Progenitor cell of endocrine pancreas (in vitro differentiated cells): ENCODE measurements at regions not wholly inside any gene's neighbourhood (a gene's known extent, or its start where the extent isn't known, plus 50 kb on each side); places are given as distances from the start of the nearest gene placed in this dataset.
A peak's percentile ranks its signal among the peaks of the same experiment; 100 is the strongest.
"Not testable (repeated sequence)": the region's sequence is repeated elsewhere in the genome, so short reads cannot be mapped to it uniquely, and the experiment has no call there.

Source experiments
- DNase-seq: peaks from one replicate; pipeline ENCODE4 v3.0.0; 2021; ENCODE audit warnings: low spot score; ENCODE audit not compliant: unreplicated experiment
- H3K27ac Mint-ChIP-seq: 2 replicates; pipeline ENCODE4 v1.8.0; 2021; ENCODE audit warnings: mild to moderate bottlenecking, moderate library complexity, mixed read lengths
- H3K27me3 Mint-ChIP-seq: 2 replicates; pipeline ENCODE4 v1.8.0; 2021; ENCODE audit warnings: mixed read lengths
- H3K36me3 Mint-ChIP-seq: 2 replicates; pipeline ENCODE4 v1.8.0; 2022; ENCODE audit warnings: mixed read lengths; ENCODE audit not compliant: insufficient read depth
- H3K4me1 Mint-ChIP-seq: 2 replicates; pipeline ENCODE4 v1.8.0; 2021; ENCODE audit warnings: low read depth, mixed read lengths
- H3K4me3 Mint-ChIP-seq: 2 replicates; pipeline ENCODE4 v1.8.0; 2021; ENCODE audit warnings: low read depth, mild to moderate bottlenecking, moderate library complexity, mixed read lengths
- H3K9me3 Mint-ChIP-seq: 2 replicates; pipeline ENCODE4 v1.8.0; 2021; ENCODE audit warnings: low read depth, mixed read lengths
- TF ChIP-seq, protein P1 (sequence below): fragments of 200-600 bp; sonication (generic); IDR thresholded peaks from one replicate; pipeline ENCODE4 v1.5.0; 2021; ENCODE audit warnings: antibody characterized with exemption, mild to moderate bottlenecking; ENCODE audit not compliant: unreplicated experiment

DNA sequence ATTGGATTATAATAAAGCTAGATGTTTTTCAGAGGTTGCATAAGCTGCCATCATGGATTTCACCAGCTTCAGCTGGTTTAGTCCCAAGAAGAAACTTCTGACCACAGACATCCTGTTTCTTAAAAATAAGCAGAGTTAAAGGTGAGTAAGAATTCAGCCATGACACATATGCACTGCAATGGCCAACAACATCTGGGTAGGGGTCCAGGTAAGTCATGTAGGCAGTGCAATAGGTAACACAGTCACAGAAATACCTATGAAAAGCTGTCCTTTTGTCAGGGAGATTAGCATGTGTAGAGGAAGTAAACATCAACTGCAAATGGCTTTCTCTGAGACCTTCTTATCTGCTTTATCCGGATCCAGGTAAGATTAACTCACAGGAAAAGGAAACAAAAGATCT lies 85.6 kb downstream of the PPIAL4G start:
- H3K9me3 Mint-ChIP-seq, DNase-seq, H3K27me3 Mint-ChIP-seq, H3K27ac Mint-ChIP-seq, H3K4me3 Mint-ChIP-seq, H3K36me3 Mint-ChIP-seq: not testable (repeated sequence)
- H3K4me1 Mint-ChIP-seq, result peaks cover 14% of the 10 kb centered on the region

DNA sequence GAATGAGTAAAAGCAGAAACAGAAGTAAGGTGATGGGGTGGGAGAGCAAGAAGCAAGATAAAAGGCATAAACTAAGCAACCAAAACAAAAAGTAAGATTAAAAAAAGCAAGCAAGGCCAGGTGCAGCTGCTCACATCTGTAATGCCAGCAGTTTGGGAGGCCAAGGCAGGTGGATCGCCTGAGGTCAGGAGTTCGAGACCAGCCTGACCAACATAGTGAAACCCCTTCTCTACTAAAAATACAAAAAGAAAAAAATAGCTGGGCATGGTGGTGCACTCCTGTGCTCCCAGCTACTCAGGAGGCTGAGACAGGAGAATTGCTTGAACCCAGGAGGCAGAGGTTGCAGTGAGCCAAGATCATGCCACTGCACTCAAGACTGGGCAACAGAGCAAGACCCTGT lies 90.6 kb downstream of the PPIAL4G start:
- H3K4me3 Mint-ChIP-seq, H3K4me1 Mint-ChIP-seq, H3K27ac Mint-ChIP-seq, H3K9me3 Mint-ChIP-seq, H3K27me3 Mint-ChIP-seq, H3K36me3 Mint-ChIP-seq, DNase-seq: not testable (repeated sequence)

DNA sequence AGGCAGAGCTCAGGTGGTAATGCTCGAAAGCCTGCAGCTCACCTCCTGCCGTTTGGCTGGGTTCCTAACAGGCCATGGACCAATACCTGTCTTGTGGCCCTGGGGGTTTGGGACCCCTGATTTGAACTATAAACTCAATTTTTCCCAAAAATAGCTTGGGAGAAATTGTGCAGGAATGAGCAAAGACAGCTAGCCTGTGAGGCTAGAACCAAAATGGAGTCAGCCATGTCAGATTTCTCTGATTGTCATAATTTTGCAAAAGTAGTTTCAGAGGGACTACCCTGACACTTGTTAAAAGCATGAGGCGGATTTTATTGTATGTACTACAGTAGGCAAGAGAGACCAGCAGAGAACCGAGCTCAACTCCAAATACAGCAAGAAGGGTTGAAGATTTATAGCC lies 91.8 kb downstream of the PPIAL4G start:
- H3K27me3 Mint-ChIP-seq, result peaks cover 13% of the 10 kb centered on the region
- DNase-seq, H3K36me3 Mint-ChIP-seq, H3K4me3 Mint-ChIP-seq, H3K4me1 Mint-ChIP-seq, H3K9me3 Mint-ChIP-seq, H3K27ac Mint-ChIP-seq: not testable (repeated sequence)

DNA sequence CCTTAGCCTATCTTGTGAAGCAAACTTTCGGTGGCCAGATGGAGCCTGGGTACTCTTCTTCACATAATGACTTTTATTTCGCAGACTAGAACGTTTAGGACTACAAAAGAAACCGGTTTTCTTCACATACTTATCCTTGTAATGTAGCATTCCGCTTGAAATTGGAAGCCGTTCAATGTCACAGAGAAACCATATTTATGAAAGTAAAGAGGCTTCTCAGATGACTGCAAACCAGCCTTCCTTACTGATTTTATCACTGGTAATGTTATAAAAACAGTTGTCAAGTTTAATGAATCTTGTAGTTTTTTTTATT lies 94.1 kb downstream of the PPIAL4G start:
- H3K27me3 Mint-ChIP-seq, result peaks cover 14% of the 10 kb centered on the region
- H3K4me3 Mint-ChIP-seq, result peak overlapping the region; percentile 82
- H3K9me3 Mint-ChIP-seq, result no peaks in the 10 kb centered on the region
- peak overlapping the region; percentile 98 for H3K27ac Mint-ChIP-seq
- H3K4me1 Mint-ChIP-seq, result peaks cover 5% of the 10 kb centered on the region
- DNase-seq, result no peak
- TF ChIP-seq, protein P1, sequence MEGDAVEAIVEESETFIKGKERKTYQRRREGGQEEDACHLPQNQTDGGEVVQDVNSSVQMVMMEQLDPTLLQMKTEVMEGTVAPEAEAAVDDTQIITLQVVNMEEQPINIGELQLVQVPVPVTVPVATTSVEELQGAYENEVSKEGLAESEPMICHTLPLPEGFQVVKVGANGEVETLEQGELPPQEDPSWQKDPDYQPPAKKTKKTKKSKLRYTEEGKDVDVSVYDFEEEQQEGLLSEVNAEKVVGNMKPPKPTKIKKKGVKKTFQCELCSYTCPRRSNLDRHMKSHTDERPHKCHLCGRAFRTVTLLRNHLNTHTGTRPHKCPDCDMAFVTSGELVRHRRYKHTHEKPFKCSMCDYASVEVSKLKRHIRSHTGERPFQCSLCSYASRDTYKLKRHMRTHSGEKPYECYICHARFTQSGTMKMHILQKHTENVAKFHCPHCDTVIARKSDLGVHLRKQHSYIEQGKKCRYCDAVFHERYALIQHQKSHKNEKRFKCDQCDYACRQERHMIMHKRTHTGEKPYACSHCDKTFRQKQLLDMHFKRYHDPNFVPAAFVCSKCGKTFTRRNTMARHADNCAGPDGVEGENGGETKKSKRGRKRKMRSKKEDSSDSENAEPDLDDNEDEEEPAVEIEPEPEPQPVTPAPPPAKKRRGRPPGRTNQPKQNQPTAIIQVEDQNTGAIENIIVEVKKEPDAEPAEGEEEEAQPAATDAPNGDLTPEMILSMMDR, result no peak
- H3K36me3 Mint-ChIP-seq, result no peaks in the 10 kb centered on the region

DNA sequence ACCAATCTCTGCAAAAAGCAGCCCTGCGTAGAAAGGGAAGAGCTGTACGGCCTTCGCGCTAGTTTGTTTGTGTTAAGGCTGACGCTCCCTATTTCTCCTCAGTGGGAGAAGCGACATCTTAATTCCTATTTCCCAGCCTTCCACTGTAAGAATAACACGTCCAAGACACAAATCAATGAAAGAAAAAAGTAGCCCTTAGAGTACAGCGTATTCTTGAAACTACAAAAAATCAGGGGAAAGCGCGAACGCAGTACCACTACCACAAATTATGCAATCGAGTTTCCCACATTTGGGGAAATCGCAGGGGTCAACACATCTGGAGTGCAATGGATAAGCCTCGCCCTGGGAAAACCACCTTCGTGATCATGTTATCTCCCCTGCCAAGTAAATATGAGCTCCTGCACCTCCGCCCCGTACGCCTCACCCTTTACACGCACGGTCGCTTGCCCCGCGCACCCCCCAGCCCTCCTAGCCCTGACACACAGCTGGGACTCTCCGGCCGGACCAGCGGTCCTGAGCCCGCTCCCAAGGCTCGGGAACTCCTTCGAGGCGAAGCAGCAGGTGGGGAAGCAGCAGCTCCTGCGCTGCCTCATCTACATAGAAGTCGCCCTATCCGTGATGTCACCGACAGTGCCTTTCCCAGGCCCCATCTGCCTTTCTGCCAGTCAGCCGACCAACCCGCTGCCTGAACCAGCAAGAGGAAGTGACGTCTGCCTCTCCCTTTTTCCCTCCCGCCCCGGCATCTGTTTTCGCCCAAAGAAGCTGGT lies 94.7 kb downstream of the PPIAL4G start:
- peak; percentile 46 for DNase-seq
- peak overlapping the region; percentile 98 for H3K27ac Mint-ChIP-seq
- peaks cover 14% of the 10 kb centered on the region for H3K27me3 Mint-ChIP-seq
- no peaks in the 10 kb centered on the region for H3K9me3 Mint-ChIP-seq
- TF ChIP-seq, protein P1, result no peak
- H3K36me3 Mint-ChIP-seq, result no peaks in the 10 kb centered on the region
- H3K4me1 Mint-ChIP-seq, result peaks cover 5% of the 10 kb centered on the region
- peak overlapping the region; percentile 82 for H3K4me3 Mint-ChIP-seq

DNA sequence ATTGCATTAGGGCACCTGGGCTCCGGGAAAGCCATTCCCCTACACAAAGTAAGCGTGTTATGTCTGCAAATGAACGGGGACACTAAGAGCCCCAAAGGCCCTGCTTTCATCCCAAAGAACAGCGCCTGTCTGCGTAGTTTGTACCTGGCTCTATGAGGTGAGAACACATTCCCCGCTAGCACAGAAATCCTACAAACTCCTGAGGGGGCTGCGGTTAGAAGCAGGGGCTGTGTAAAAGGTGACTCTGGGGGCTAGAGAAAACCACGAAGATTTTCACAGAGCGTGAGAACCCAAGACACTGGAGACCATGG lies 95.2 kb downstream of the PPIAL4G start:
- not testable (repeated sequence) for DNase-seq, H3K4me1 Mint-ChIP-seq, H3K36me3 Mint-ChIP-seq, H3K9me3 Mint-ChIP-seq
- H3K4me3 Mint-ChIP-seq, result peak overlapping the region; percentile 82
- peaks cover 16% of the 10 kb centered on the region for H3K27me3 Mint-ChIP-seq
- H3K27ac Mint-ChIP-seq, result peak overlapping the region; percentile 98

DNA sequence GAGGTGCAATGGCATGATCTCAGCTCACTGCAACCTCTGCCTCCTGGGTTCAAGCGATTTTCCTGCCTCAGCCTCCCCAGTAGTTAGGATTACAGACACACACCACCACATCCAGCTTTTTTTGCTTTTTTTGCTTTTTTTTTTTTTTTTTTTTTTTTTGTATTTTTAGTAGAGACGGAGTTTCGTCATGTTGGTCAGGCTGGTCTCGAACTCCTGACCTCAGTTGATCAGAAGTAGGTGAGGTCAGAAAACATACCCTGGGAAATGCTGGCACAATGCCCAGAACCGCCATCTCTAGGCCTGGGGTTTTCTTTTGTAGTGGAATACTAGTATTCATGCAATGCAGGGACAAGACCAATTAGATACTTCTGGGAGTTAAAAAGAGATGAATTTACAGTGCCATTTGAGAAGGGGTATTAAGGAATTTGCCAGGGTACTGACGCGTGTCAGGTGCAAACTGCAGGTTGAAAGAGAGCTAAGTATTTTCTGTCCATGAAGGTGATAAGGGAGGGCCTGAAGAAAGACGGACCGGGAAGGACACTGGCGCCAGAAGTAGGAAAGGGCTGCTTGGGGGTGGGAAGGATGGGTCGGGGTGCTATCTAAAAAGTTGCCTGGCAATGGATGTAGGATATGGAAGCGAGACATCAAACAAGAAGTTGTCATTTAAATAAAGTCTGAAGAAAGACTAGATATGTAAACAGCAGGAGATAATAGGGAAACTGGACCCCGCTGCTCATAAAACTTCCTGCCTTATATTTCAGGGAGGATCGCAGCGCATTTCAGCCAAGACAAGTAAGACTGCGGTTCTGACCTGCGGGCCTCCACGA lies 95.8 kb downstream of the PPIAL4G start:
- DNase-seq, H3K27ac Mint-ChIP-seq, H3K36me3 Mint-ChIP-seq, H3K9me3 Mint-ChIP-seq, H3K4me1 Mint-ChIP-seq: not testable (repeated sequence)
- Mint-ChIP-seq H3K4me3 (peak overlapping the region; percentile 12), H3K27me3 (peaks cover 20% of the 10 kb centered on the region)

DNA sequence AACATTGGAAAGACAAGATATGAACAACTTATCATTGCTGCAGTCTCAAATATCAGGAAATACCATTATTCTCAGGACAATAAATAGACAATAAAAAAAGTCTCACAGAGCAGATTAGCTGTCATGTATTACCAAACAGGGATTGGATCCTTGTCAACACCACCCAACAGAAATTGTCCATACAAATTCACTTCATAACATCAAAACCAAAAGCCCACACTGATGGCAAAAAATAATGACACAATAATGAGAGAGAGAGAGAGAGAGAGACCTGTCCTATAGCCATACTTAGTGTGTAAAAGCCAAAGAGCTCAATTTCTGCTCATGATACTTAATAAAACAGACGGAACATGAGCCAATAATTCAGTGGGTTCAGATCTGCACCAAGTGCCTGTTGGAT lies 96.5 kb downstream of the PPIAL4G start:
- no peaks in the 10 kb centered on the region for H3K36me3 Mint-ChIP-seq
- H3K27ac Mint-ChIP-seq, result no peak overlapping the region
- DNase-seq, result no peak
- TF ChIP-seq, protein P1, result no peak
- no peak overlapping the region for H3K4me3 Mint-ChIP-seq
- peaks cover 5% of the 10 kb centered on the region for H3K4me1 Mint-ChIP-seq
- H3K27me3 Mint-ChIP-seq, result peaks cover 25% of the 10 kb centered on the region
- H3K9me3 Mint-ChIP-seq, result no peaks in the 10 kb centered on the region

DNA sequence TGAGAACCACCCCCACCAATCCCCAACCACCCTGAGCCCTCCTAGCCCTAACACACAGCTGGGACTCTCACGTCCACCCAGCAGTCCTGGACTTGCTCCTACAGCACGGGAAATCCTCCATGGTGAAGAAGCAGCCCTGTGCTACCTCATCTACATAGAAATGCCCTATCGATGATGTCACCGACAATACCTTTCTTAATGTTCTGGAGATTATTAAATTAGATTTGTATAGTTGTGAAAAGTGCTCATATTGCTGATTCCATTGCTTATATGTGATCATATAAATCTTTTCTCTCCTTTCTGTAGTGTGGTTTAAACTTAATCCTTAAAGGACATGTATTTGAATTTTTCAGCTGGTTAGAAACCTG lies 97.1 kb downstream of the PPIAL4G start:
- not testable (repeated sequence) for H3K9me3 Mint-ChIP-seq, H3K36me3 Mint-ChIP-seq, H3K4me1 Mint-ChIP-seq, DNase-seq, H3K4me3 Mint-ChIP-seq, H3K27ac Mint-ChIP-seq
- peaks cover 25% of the 10 kb centered on the region for H3K27me3 Mint-ChIP-seq
